HG03066 (cell line): ENCODE measurements at regions not wholly inside any gene's neighbourhood (a gene's known extent, or its start where the extent isn't known, plus 50 kb on each side); places are given as distances from the start of the nearest gene placed in this dataset.
"Not testable (repeated sequence)": the region's sequence is repeated elsewhere in the genome, so short reads cannot be mapped to it uniquely, and the experiment has no call there.

Experiments used
- ATAC-seq: cut with Tn5 transposase; IDR thresholded peaks from one replicate; pipeline ENCODE4 v1.9.1; 2021; ENCODE audit warnings: low read depth; ENCODE audit not compliant: unreplicated experiment

DNA sequence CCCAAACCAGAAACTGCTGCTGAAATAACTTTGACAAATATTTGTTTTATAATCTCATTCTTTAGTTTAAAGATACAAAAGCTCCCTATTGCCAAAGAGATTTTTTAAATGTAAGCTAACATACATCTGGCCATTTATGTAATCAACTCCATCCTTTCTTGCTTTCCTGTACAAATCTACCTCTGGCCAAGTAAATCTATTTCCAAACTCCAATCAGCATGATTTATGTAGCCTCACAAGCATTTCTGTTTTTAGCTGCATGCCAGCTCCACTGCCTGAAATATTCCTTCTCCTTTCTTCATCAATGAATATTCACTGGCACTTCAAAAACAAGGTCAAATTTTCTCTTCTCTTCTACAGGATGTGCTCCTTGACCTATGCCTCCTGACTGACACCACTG, 80.0 kb downstream of the SHOX2 start:
- no peak for ATAC-seq

DNA sequence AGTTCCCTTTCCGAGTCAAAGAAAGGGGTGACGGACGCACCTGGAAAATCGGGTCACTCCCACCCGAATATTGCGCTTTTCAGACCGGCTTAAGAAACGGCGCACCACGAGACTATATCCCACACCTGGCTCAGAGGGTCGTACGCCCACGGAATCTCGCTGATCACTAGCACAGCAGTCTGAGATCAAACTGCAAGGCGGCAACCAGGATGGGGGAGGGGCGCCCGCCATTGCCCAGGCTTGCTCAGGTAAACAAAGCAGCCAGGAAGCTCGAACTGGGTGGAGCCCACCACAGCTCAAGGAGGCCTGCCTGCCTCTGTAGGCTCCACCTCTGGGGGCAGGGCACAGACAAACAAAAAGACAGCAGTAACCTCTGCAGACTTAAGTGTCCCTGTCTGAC, 86.3 kb downstream of the SHOX2 start:
- ATAC-seq = not testable (repeated sequence)

DNA sequence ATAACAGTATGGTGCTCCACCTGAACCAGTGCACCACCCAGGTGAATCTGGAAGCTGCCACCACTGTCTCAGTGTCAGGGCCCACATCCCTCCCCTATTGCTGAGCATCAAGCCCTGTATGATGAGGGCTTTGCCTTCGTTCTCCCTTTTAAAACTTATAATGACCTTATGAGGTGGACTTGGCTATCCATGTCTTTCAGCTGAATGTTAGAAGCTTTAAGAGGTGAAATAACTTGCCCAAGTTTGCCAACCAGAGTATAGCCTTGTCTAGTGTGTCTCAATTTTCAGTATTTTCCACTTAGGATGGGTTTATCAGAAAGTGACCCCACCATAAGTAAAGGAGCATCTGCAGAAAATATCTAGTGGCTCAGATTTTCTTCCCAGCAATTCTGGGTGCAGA, 87.8 kb downstream of the SHOX2 start:
- no peak for ATAC-seq

DNA sequence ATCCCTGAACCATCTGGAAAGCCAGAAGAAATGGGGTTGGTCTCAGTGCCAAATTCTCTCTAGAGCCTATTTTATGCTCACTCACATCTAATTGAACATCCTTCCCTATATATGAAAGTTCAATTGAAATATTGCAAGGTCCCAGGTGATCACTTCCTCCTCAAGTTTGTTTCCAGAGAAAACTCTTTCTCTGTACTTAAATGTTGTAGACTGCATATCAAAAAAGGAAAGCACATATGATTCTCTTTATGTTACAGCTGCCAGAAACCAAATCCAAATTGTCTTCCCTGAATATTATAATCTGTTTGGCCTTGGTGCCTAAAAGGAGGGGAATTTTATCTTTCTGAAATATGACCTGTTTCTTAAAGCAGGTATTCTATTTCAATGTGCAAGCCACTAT, 93.3 kb downstream of the SHOX2 start:
- no peak for ATAC-seq

DNA sequence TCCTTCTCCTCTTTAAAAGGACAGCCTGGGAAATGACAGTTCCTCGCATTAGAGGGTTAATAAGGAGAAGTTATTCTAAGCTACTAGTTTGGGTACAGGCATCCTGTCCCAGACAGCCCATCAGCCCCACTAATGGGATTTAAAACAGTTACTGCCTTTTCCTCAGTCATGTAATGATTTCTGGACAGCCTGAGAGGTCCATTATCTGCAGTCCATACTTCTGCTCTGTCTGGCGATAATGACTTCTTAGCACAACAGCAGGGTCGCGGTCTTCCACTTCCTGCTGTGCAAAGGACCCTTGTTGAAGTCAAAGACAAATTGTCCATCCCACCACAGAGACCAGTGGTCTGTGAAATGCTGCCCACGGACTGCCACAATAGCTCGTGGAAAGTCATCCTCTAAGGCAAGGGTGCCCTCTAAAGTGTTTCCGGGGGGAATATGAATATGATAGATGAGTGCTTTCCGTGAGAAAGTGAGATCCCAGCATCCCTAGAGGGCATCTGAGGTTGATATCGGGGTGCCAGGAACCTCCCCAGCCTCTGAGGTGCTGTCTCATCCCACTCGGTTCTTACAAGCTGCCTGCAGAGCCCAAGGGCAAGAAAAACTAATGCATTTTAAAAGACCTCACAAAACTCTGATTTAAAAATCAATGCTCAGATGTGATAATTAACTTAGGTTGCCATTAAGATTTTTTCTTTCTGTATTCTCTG, 100.7 kb downstream of the SHOX2 start:
- ATAC-seq = no peak

DNA sequence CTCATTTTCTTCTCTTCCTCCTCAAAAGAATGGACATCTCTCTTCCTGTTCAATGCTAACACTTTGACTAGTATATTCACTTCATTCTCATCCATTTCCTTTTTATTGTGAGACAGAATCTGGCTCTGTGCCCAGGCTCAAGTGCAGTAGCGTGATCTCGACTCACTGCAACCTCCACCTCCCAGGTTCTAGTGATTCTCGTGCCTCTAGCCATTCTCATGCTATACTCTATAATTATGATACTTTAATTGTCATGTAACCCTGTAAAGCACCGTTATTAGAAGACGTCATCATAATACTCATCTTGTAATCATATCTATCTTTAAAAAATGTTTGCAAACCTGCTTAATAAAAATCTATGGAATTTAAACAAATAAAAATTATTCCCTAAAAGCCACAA, 107.0 kb downstream of the SHOX2 start:
- ATAC-seq = no peak

DNA sequence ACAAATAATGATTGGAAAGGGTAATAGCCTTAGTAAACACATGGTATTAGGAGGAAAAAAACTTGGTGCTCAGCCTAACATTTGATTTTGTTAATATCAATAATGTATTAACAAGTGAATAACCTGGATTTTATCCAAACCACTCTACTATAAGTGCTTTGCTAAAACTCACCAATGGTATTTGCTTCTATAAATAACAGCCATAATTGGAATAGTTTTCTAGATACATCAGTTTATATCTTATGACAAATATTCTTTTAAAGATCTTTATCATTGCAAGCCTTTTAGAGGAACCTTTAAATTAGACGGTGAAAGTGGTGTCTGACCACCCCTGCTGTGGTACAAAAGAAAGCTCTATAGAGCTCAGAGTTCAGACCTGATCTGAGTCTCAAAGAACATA, 123.9 kb downstream of the SHOX2 start:
- ATAC-seq = no peak

DNA sequence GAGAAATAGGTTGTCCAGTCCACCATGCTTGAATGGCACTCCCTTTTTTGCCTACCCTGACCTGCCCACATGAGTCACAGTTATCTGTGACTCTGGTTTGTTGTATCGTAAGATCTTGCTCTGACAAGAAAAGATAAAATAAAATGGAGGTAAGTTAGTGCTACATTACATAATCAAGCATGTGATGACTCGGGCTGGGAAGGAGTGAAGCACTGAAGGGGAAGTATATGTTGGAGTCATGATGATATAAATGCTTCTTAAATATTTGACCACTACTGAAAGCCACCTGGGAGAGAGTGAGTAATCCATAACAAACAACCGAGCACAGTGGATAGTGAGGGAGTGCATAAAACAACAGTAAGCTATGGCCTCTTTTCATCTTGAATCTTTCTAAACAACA, 124.4 kb downstream of the SHOX2 start:
- no peak for ATAC-seq

DNA sequence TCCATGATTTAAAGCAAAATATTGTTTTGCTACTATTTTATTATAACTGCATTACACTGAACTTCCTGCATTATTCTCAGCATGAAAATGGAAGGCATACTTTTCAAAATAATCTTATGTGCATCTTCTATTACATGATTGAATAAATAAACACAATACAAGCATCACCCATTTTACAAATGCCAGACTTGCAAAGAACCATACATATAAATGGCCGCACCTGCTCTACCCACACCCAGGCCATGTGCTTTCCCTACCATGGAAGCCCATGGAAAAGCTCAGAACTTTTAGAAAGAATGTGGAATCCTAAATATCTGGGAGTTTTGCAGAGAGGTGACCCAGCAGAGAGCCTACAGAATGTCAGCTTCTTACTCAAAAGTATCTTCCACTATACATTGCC, 127.2 kb downstream of the SHOX2 start:
- no peak for ATAC-seq

DNA sequence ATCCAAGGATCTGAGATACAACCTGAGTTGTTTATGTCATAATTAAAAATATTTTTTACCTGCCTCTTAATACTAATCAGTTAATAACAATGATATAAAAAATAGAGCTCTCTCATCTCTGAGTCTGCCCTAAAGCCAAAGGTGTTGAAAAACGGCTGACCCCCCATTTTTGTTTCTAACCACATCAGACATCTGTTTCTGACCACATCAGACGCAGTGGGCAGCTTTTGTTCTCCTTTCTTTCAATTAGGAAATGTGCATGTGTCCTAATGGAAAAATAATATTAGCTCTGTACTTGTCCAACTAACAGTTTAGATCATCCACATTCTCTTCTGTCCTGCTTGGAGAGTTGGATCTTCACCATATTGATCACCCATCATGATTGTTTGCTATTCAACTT, 144.6 kb downstream of the SHOX2 start:
- ATAC-seq = no peak

DNA sequence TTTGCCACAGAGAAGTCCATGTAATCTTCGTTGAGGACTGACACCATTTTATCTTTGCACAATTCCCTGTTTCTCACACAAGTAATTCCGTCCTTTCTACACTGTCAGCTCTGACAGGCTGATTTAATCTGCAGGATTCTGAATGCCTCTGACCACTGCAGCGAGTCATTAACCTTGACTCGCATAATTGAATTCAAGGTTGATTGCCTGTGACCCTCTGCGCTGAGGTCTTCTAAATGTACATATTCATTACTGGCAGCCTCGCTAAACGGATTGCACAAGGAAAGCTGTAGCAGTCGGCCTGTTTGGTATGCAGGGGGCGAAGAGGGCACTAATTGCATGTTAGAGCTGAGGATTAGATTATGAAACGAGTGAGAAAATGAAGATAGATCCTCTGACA, 147.8 kb downstream of the SHOX2 start:
- no peak for ATAC-seq

DNA sequence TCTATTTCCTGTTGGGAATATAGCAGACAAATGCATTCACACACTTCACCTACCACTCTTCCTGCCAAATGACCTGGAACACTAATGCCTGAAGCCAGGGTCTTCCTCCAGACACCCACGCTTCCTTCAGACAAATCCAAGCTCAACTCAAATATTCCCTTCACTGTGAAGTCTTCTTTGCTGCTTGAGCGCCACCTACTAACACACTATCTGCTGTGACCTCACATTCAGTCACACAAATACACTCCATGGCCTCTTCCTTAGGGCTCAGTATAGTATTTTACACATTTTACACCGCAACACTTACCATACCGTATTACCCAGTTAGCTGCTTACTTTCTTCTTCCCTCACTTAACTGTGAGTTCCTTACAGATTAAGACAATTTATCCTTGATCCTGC, 149.4 kb downstream of the SHOX2 start:
- ATAC-seq = no peak

DNA sequence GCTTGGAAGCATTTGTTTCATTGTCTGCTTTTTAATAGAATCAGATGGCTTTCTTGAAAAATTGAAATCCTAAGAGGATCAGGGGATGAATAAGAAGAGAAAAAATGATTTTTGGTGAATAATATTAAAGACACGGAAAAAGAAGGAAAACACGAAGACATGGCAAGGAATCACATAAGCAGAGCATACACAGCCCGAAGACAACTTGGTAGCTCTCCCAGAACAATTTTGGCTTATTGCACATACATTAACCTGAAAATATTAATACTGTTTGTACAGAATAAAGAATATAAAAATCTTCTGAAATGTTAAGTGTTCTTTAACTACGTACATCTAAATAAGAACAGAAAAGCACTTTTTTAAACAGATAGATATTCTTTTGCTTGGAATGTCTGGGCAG, 150.0 kb downstream of the SHOX2 start:
- ATAC-seq = no peak

DNA sequence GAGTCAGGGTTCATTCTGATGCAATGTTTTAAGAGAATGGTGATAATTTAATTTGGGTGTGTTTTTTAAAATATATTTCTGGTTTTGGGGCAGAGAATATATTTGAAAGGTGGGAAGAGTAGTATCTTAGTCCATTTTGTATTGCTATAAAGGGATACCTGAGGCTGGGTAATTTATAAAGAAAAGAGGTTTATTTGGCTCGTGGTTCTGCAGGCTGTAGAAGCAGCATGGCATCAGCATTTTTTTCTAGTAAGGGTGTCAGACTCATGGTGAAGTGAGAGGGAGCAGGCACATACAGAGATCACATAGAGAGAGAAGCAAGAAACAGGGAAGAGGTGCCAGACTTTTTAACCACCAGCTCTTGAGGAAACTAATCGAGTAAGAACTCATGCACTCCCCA, 152.7 kb downstream of the SHOX2 start:
- no peak for ATAC-seq

DNA sequence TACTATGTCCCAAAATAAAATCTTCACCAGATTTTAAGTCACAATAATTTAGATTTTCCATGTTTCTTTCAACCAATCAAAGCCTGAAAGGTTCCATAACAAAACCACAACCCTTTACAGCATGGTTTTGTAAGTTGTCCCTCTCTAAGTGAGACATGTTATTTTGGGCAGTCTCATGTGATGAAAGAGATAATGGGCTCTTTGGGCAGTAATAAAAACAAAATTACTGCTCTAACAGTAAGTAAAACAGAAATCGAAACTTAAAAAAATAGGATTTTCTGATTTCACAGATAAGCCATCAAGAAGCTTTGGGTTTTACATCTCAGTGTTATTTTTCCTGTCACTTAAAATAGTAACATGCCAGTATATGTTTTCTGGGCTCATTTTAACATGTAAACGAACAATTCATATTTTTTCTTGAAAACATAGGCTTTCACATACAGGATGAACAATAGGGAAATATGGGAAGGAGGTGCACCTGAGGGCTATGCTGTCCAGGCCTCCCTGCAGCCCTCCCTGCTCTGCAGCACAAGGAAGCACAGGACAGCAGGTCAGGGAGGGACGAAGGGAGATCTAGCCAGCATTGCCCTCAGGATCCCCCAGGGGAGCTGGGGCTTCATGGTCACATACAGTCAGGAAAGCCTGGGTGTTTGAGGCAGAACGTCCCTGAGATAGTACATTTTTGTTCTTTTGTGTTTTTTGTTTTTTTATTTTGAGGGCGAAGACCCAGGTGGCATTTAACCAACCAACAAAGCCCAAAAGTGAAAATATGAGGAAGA, 157.4 kb downstream of the SHOX2 start:
- no peak for ATAC-seq

DNA sequence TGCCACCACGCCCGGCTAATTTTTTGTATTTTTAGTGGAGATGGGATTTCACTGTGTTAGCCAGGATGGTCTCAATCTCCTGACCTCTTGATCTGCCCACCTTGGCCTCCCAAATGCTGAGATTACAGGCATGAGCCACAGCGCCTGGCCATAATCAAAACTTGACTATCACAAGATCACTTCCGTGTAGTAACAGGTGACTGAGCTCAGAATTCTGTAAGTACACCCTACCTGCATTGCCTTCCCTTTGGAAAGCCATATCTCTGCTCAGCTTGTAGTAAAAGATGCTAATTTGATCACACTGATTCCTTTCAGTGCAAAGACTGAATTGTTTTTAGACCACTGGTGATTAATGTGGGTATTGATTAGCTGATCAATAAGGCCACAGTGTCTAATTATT, 167.1 kb downstream of the SHOX2 start:
- ATAC-seq = no peak

DNA sequence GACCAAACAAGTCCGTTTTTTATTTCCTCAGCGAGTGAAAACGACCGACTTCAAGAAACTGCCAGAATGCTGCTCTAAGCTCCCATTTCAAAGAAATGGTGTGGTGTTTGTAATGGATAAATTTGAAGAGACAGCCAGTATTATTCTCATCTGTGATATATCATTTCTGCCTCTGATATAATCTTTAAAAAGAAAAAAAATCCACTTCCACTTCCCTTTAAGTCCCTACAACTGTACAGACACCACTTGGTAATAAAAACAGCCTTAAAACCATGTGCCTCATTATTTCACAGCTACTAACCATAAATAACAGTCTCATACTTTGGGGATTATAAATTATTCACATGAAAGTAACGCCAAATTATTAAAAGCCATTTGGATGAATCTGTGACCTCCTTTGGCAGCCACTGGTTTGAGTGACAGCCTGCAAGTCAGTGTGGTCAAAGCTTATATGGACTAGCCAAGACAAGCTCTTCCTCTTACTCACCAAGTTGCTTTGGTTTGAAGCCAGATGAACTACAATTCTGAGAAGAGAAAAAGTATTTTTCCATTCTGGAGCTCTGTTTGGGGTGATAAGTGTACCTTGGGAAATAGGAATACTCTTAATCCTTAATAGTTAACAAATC, 168.0 kb downstream of the SHOX2 start:
- ATAC-seq = no peak

DNA sequence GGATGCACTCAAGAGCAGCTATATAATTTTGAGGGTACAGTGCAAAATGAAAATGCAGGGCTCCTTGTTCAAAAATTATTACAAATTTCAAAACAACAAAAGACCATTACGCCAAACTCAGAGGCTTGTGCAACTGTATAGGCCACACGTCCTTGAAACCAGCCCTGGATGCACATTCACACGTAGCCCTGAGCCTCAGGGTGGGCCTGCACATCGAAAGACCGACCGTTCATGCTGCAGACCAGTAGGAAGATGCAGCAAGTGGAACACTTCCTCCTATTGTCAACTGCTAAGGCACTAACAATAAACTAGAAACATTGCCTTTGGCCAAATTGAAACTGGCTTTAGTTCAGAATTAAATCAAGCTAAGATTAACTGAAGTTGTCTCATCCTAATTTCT, 174.7 kb downstream of the SHOX2 start:
- ATAC-seq = no peak

DNA sequence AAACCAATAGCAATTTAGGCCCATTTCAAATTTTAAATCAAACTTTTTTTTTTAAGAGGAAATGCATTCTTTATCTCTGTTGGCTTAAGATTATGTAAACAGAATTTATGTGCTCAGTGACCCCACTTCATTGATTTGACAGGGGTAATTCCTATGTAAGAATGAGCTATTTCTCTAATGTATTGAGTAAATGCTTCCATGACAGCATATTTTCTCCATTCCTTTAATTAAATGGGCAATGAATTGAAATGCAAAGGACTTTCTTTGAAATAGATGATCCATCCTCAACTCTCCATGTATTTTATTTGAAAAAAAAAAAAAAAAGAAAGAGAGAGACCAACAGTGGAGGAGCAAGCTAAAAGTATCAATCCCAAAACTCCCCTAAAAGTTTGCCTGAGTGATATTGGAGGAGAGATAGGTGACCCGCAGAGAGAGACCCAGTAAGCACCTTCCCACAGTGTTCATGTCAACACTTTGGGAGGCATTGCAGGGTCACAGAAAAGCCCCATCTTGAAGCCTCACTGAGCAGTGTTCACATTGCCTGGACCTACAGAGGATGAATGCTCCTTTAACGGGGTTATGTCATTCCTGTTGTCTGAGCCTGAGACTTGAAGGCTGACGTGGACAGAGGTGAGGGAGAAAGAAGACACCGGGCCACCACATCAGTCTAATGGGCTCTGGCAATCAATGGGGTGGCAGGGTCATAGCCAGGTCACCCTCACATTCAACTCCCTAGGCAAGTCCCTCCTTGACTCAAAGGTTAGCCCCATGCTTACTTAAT, 176.0 kb downstream of the SHOX2 start:
- ATAC-seq = no peak

DNA sequence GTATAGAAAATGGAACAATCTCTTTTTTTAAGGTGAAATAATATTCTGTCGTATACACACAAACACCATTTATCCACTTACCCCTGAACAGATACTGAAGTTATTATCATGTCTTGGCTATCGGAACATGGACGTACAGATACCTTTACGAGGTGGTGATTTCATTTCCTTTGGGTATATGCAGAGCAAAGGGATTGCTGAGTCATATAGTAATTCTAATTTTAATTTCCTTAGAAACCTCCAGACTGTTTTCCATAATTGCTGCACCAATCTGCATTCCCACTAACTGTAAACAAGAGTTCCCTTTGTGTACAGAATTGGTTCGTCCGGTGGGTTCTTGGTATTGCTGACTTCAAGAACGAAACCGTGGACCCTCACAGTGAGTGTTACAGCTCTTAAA, 179.4 kb downstream of the SHOX2 start:
- no peak for ATAC-seq

DNA sequence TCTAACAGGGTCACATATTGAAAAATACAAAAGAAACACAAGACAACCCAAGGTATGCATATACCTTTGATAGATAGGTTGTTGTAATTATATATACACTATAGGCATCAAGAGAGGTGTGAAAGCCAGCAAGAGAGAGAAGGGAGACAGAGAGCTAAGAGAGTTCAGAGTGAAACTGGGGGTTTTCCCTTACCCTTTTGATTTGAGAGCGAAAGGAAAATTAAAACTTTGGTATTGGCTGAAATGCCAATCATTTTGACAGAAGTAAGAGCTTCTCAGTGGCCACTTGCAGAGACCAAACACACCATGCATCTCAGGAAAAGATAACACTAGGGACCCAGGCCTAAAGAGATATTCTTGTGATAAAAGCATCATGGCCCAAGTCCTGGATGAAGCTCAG, 183.6 kb downstream of the SHOX2 start:
- ATAC-seq = no peak
